Colonic mucosa (tissue), 4 donors: ENCODE measurements at regions not wholly inside any gene's neighbourhood (a gene's known extent, or its start where the extent isn't known, plus 50 kb on each side); places are given as distances from the start of the nearest gene placed in this dataset.
"Not testable (repeated sequence)": the region's sequence is repeated elsewhere in the genome, so short reads cannot be mapped to it uniquely, and the experiment has no call there.

Experiments
- DNase-seq: peaks from one replicate; pipeline ENCODE4 v3.0.0-alpha.2; 2020
- H3K27ac ChIP-seq: fragments of 200-600 bp; one replicate; pipeline ENCODE4 v1.8.0; 2021
- H3K27me3 ChIP-seq: fragments of 200-600 bp; one replicate; pipeline ENCODE4 v1.8.0; 2021
- H3K36me3 ChIP-seq: fragments of 200-600 bp; one replicate; pipeline ENCODE4 v1.8.0; 2021
- H3K4me1 ChIP-seq: fragments of 200-600 bp; one replicate; pipeline ENCODE4 v1.8.0; 2021; ENCODE audit warnings: mild to moderate bottlenecking
- H3K4me3 ChIP-seq: fragments of 200-600 bp; one replicate; pipeline ENCODE4 v1.8.0; 2021
- H3K9ac ChIP-seq, 2 donors: one replicate each; pipeline ENCODE4 v1.7.0; 2013; ENCODE audit warnings: control low read depth in 2 of 2, low read depth in 2 of 2, low read length in 2 of 2
- H3K9me3 ChIP-seq: fragments of 200-600 bp; one replicate; pipeline ENCODE4 v1.8.0; 2021
- CTCF ChIP-seq: fragments of 200-600 bp; IDR thresholded peaks from one replicate; pipeline ENCODE4 v1.8.0; 2022; ENCODE audit warnings: antibody characterized with exemption, mild to moderate bottlenecking
- intact Hi-C: fragments of 100-400 bp; cut with DNase I; formaldehyde crosslinking; loops from one replicate; pipeline ENCODE4 v1.14.1; 2022
- donor health status: healthy.
- donor health status: DM: no; HTN: no; CAD: no.
- donor health status: DM: no; HTN: no; CAD: no.

GRCh38 chr5:111926026-111926425, 169.0 kb upstream of the NREP start:
- no peak for TF ChIP-seq CTCF
- DNase-seq = no peak
- intact Hi-C loops = no loop called here
- Histone ChIP-seq H3K9me3 (no peaks in the 10 kb centered on the region), H3K27ac (no peak overlapping the region), H3K4me1 (no peaks in the 10 kb centered on the region), H3K9ac (no peak overlapping the region), H3K4me3 (no peak overlapping the region), H3K27me3 (no peaks in the 10 kb centered on the region), H3K36me3 (no peaks in the 10 kb centered on the region)

GRCh38 chr5:111922344-111922743, 165.3 kb upstream of the NREP start:
- no peaks in the 10 kb centered on the region for H3K36me3 ChIP-seq
- H3K4me3 ChIP-seq = no peak overlapping the region
- no peak overlapping the region for H3K27ac ChIP-seq
- no peaks in the 10 kb centered on the region for H3K27me3 ChIP-seq
- intact Hi-C loops = no loop called here
- no peak for DNase-seq
- no peak overlapping the region for H3K9ac ChIP-seq
- TF ChIP-seq CTCF = no peak
- H3K4me1 ChIP-seq = no peaks in the 10 kb centered on the region
- H3K9me3 ChIP-seq = no peaks in the 10 kb centered on the region

- H3K4me3 ChIP-seq = not testable (repeated sequence)
These were observed 164.7 kb upstream of the NREP start for GRCh38 chr5:111921691-111922090.

GRCh38 chr5:111914966-111915636, 158.1 kb upstream of the NREP start:
- no peak overlapping the region for H3K4me3 ChIP-seq
- no peak for TF ChIP-seq CTCF
- no peak for DNase-seq
- intact Hi-C loops = no loop called here
- H3K9me3 ChIP-seq = no peaks in the 10 kb centered on the region
- no peaks in the 10 kb centered on the region for H3K27me3 ChIP-seq
- no peak overlapping the region for H3K27ac ChIP-seq
- no peak overlapping the region for H3K9ac ChIP-seq
- no peaks in the 10 kb centered on the region for H3K36me3 ChIP-seq
- H3K4me1 ChIP-seq = no peaks in the 10 kb centered on the region

More at GRCh38 chr5:111921691-111922090, 164.7 kb upstream of the NREP start:
- intact Hi-C loops, H3K36me3 ChIP-seq, H3K4me1 ChIP-seq, H3K27me3 ChIP-seq, H3K27ac ChIP-seq, DNase-seq, H3K9ac ChIP-seq, H3K9me3 ChIP-seq: not testable (repeated sequence)

GRCh38 chr5:111902436-111902835, 145.4 kb upstream of the NREP start:
- Histone ChIP-seq H3K27me3 (no peaks in the 10 kb centered on the region), H3K4me1 (no peaks in the 10 kb centered on the region)
- no peak for TF ChIP-seq CTCF

GRCh38 chr5:111901296-111901695, 144.3 kb upstream of the NREP start:
- H3K9ac ChIP-seq = no peak overlapping the region
- no peaks in the 10 kb centered on the region for H3K9me3 ChIP-seq
- no peaks in the 10 kb centered on the region for H3K36me3 ChIP-seq
- no peaks in the 10 kb centered on the region for H3K4me1 ChIP-seq
- intact Hi-C loops = no loop called here
- H3K4me3 ChIP-seq = no peak overlapping the region
- no peak overlapping the region for H3K27ac ChIP-seq
- no peaks in the 10 kb centered on the region for H3K27me3 ChIP-seq
- TF ChIP-seq CTCF = no peak
- no peak for DNase-seq

More at GRCh38 chr5:111902436-111902835, 145.4 kb upstream of the NREP start:
- H3K36me3 ChIP-seq = no peaks in the 10 kb centered on the region
- no peaks in the 10 kb centered on the region for H3K9me3 ChIP-seq
- H3K27ac ChIP-seq = no peak overlapping the region
- no peak overlapping the region for H3K9ac ChIP-seq
- no peak for DNase-seq
- no peak overlapping the region for H3K4me3 ChIP-seq
- intact Hi-C loops = no loop called here
